GM18873 (cell line): ENCODE measurements at regions not wholly inside any gene's neighbourhood (a gene's known extent, or its start where the extent isn't known, plus 50 kb on each side); places are given as distances from the start of the nearest gene placed in this dataset.
"Not testable (repeated sequence)": the region's sequence is repeated elsewhere in the genome, so short reads cannot be mapped to it uniquely, and the experiment has no call there.

Experiments
- ATAC-seq: cut with Tn5 transposase; IDR thresholded peaks from one replicate; pipeline ENCODE4 v1.9.1; 2021; ENCODE audit warnings: mild to moderate bottlenecking, moderate library complexity, moderate number of reproducible peaks; ENCODE audit not compliant: unreplicated experiment, low FRiP score

- no peak for ATAC-seq
Measured at GRCh38 chr2:82333697-82334096, 2029.1 kb upstream of the LRRTM1 start.

GRCh38 chr2:82330155-82330554 lies 2025.6 kb upstream of the LRRTM1 start:
- no peak for ATAC-seq

- ATAC-seq = not testable (repeated sequence)
Measured at GRCh38 chr2:82326180-82326767, 2021.7 kb upstream of the LRRTM1 start.

GRCh38 chr2:82320296-82320695 lies 2015.7 kb upstream of the LRRTM1 start:
- no peak for ATAC-seq

GRCh38 chr2:82317012-82317411 lies 2012.5 kb upstream of the LRRTM1 start:
- no peak for ATAC-seq

GRCh38 chr2:82316586-82316985 lies 2012.0 kb upstream of the LRRTM1 start:
- no peak for ATAC-seq

GRCh38 chr2:82314836-82315472 lies 2010.4 kb upstream of the LRRTM1 start:
- no peak for ATAC-seq

GRCh38 chr2:82307511-82307910 lies 2003.0 kb upstream of the LRRTM1 start:
- ATAC-seq = no peak

- no peak for ATAC-seq
Measured at GRCh38 chr2:82301506-82301905, 1997.0 kb upstream of the LRRTM1 start.

- ATAC-seq = no peak
Measured at GRCh38 chr2:82289446-82289845, 1984.9 kb upstream of the LRRTM1 start.

GRCh38 chr2:82283075-82283474 lies 1978.5 kb upstream of the LRRTM1 start:
- ATAC-seq = no peak

- ATAC-seq = no peak
Measured at GRCh38 chr2:82282111-82282882, 1977.7 kb upstream of the LRRTM1 start.

GRCh38 chr2:82279367-82279766 lies 1974.8 kb upstream of the LRRTM1 start:
- ATAC-seq = no peak

GRCh38 chr2:82278416-82278815 lies 1973.9 kb upstream of the LRRTM1 start:
- no peak for ATAC-seq

GRCh38 chr2:82275599-82275998 lies 1971.0 kb upstream of the LRRTM1 start:
- ATAC-seq = no peak

GRCh38 chr2:82268446-82268845 lies 1963.9 kb upstream of the LRRTM1 start:
- ATAC-seq = no peak

- ATAC-seq = no peak
Measured at GRCh38 chr2:82260521-82260920, 1956.0 kb upstream of the LRRTM1 start.

GRCh38 chr2:82259551-82259950 lies 1955.0 kb upstream of the LRRTM1 start:
- no peak for ATAC-seq

GRCh38 chr2:82257796-82258555 lies 1953.4 kb upstream of the LRRTM1 start:
- no peak for ATAC-seq

GRCh38 chr2:82256983-82257632 lies 1952.6 kb upstream of the LRRTM1 start:
- ATAC-seq = no peak
